Activated naive CD8-positive, alpha-beta T cell treated with anti-CD3 and anti-CD28 coated beads for 36 hours (primary cell): ENCODE measurements at regions not wholly inside any gene's neighbourhood (a gene's known extent, or its start where the extent isn't known, plus 50 kb on each side); places are given as distances from the start of the nearest gene placed in this dataset.
"Not testable (repeated sequence)": the region's sequence is repeated elsewhere in the genome, so short reads cannot be mapped to it uniquely, and the experiment has no call there.

ENCODE experiments used
- DNase-seq: peaks from one replicate; pipeline ENCODE4 v3.0.0; 2021
- H3K27ac Mint-ChIP-seq: one replicate; pipeline ENCODE4 v1.8.0; 2022; ENCODE audit warnings: mild to moderate bottlenecking, moderate library complexity, mixed read lengths
- H3K27me3 Mint-ChIP-seq: one replicate; pipeline ENCODE4 v1.8.0; 2022; ENCODE audit warnings: mild to moderate bottlenecking, mixed read lengths
- H3K36me3 Mint-ChIP-seq: one replicate; pipeline ENCODE4 v1.8.0; 2021; ENCODE audit warnings: mild to moderate bottlenecking, mixed read lengths
- H3K4me1 Mint-ChIP-seq: one replicate; pipeline ENCODE4 v1.8.0; 2021; ENCODE audit warnings: mixed read lengths
- H3K4me3 Mint-ChIP-seq: one replicate; pipeline ENCODE4 v1.8.0; 2022; ENCODE audit warnings: mild to moderate bottlenecking, moderate library complexity, mixed read lengths
- H3K9me3 Mint-ChIP-seq: one replicate; pipeline ENCODE4 v1.8.0; 2022; ENCODE audit warnings: mixed read lengths

DNA sequence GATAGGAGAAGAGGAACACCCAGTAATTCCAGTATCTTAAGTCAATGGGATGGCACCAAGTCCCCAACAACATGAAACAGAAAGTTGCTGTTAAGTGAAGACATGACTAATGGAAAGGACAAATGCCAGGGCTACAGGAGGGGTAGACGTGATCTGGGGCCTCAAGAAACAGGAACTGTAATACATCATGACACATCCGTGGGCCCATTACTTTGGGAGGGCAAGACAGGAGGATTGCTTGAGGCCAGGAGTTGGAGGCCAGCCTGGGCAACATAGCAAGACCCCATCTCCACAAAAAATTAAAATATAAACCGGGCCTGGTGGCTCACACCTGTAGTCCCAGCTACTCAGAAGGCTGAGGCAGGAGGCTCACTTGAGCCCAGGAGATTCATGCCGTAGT, 408.6 kb upstream of the PRKCQ start:
- Mint-ChIP-seq H3K27me3 (no peaks in the 10 kb centered on the region), H3K36me3 (no peaks in the 10 kb centered on the region), H3K4me1 (peaks cover 5% of the 10 kb centered on the region), H3K4me3 (no peak overlapping the region), H3K27ac (no peak overlapping the region), H3K9me3 (no peaks in the 10 kb centered on the region)
- DNase-seq, result no peak

DNA sequence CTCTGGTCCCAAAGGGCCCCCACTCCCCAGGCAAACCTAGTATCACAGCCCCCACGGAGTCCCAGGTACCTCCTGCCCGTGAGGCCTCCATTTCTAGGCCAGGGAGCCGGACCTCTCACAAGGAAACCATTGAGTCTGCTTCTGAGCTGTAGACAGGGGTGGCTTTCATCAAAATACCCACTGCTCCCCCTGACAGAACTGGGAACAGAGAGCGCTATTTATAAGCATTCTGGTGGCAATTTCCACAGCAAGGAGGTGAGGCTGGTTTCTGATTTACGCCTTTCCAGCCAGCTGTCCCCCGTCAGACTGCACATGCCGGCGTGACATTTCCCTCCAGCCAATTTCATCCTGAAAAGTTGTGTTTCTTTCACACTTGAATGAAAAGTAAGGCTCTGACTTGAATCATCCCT, 407.5 kb upstream of the PRKCQ start:
- H3K27me3 Mint-ChIP-seq, result no peaks in the 10 kb centered on the region
- peaks cover 5% of the 10 kb centered on the region for H3K4me1 Mint-ChIP-seq
- no peaks in the 10 kb centered on the region for H3K9me3 Mint-ChIP-seq
- no peak overlapping the region for H3K27ac Mint-ChIP-seq
- no peaks in the 10 kb centered on the region for H3K36me3 Mint-ChIP-seq
- H3K4me3 Mint-ChIP-seq, result no peak overlapping the region
- DNase-seq, result no peak

DNA sequence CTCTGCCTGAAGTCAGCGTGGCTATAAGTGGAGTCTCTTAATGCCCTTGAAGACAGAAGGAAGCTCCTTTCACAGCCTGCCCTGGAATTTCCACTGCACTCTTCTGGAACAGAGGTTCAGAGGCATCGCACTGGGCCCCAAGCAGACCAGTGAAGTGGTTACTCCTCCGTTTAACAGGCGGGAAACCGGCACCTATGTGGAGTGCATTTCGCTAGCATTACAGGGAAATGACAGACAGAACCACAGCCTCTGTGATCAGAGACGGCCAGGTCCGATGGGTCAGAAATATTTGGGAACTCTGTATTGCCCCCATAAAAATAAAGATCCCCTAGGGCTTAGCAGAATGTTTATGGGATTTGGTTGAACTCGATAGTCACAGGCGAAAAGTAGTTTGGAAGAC, 406.9 kb upstream of the PRKCQ start:
- Mint-ChIP-seq H3K36me3 (no peaks in the 10 kb centered on the region), H3K9me3 (no peaks in the 10 kb centered on the region), H3K4me1 (peaks cover 5% of the 10 kb centered on the region), H3K27ac (no peak overlapping the region), H3K4me3 (no peak overlapping the region), H3K27me3 (no peaks in the 10 kb centered on the region)
- DNase-seq, result no peak

DNA sequence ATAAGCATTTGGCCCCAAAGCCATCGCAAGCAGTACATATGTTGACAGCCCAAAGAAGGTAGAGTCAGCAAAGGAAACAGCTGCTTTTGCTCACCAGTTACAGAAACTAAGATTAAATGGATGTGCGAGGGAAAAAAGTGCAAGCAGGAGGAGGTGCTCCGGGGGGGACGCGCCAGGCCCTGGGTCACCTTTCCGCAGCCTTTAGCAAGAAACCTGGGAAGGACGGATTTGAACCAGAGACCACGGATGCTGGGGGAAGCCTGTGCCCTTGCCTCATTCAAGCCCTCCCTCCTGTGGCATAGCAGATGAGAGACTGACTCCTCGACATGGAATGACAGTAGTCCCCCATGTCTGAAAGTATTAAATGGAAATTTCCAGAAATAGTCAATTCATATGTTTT, 405.6 kb upstream of the PRKCQ start:
- Mint-ChIP-seq H3K27me3 (peaks cover 9% of the 10 kb centered on the region), H3K36me3 (no peaks in the 10 kb centered on the region), H3K4me3 (no peak overlapping the region), H3K4me1 (peaks cover 5% of the 10 kb centered on the region), H3K9me3 (no peaks in the 10 kb centered on the region), H3K27ac (no peak overlapping the region)
- no peak for DNase-seq

DNA sequence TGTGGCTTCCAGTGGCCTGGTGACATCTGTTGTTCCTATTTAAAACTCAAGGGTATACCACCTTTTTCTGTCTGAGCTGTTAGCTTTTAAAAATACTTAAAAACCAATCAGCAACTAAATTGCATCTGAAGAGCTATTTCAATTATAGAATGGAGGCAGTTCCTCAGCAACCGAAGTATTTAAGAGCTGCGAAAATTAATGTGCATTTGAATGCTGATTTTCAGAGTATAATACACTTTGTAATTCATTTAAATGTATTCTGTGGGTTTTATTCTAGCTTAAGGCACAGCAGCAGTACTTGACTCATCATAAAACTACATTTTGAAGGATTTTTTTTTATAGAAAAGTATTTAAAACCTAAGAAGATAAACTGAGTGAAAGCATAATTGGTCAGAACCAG, 404.9 kb upstream of the PRKCQ start:
- no peak overlapping the region for H3K27ac Mint-ChIP-seq
- H3K9me3 Mint-ChIP-seq, result no peaks in the 10 kb centered on the region
- H3K4me1 Mint-ChIP-seq, result peaks cover 8% of the 10 kb centered on the region
- no peak for DNase-seq
- H3K27me3 Mint-ChIP-seq, result peaks cover 9% of the 10 kb centered on the region
- no peaks in the 10 kb centered on the region for H3K36me3 Mint-ChIP-seq
- H3K4me3 Mint-ChIP-seq, result no peak overlapping the region

DNA sequence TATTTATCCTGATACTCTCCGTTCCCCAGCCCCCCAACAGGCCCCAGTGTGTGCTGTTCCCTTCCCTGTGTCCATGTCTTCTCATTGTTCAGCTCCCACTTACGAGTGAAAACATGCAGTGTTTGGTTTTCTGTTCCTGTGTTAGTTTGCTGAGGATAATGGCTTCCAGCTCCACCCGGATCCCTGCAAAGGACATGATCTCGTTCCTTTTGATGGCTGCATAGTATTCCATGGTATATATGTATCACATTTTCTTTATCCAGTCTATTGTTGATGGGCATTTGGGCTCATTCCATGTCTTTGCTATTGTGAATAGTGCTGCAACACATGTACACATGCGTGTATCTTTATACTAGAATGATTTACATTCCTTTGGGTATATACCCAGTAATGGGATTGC, 403.9 kb upstream of the PRKCQ start:
- not testable (repeated sequence) for H3K27ac Mint-ChIP-seq, DNase-seq, H3K4me1 Mint-ChIP-seq, H3K4me3 Mint-ChIP-seq, H3K36me3 Mint-ChIP-seq, H3K9me3 Mint-ChIP-seq
- peaks cover 16% of the 10 kb centered on the region for H3K27me3 Mint-ChIP-seq

DNA sequence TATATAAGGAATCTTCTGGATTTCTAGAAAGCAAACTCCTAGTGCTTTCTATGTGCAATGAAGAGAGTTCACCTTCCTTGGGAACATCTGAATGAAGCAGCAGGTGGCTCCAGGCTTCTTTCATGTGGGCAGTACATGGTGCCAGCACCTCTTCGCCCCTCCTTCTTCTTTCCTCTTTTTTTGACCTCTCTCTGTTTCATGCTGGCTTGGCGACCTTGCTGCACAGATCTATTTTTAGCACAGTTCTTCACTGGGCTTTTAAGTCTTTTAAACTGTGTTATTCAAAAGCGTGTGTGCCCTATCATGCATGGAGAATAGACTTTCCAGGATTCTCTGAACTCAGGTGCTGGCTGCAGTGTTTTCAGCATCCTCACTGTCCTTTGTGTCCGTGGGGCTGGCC, 400.3 kb upstream of the PRKCQ start:
- Mint-ChIP-seq H3K4me3 (no peak overlapping the region), H3K4me1 (peaks cover 3% of the 10 kb centered on the region)

DNA sequence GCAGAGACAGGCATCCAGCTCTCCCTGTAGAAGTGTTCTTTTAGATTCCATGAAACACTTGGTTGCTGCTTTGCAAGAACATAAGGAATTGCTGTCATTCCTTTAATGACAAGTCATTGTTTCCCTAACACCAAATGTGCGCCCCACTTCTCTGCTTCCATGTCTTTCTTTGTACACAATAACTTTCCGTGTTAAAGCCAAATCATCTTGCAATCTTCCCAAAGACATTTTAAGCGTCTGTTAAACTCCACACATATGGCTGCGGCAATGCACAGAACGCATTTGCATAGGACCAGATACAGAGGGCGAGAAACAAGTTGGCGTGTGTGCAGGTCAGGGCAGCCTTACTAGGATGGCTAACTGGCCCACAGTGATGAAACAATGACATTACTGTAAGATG, 399.3 kb upstream of the PRKCQ start:
- Mint-ChIP-seq H3K4me1 (peaks cover 5% of the 10 kb centered on the region), H3K27me3 (peaks cover 22% of the 10 kb centered on the region), H3K36me3 (no peaks in the 10 kb centered on the region), H3K9me3 (peaks cover 2% of the 10 kb centered on the region), H3K27ac (no peak overlapping the region), H3K4me3 (no peak overlapping the region)
- DNase-seq, result no peak

More for the DNA sequence above, 400.3 kb upstream of the PRKCQ start:
- Mint-ChIP-seq H3K27ac (no peak overlapping the region), H3K27me3 (peaks cover 20% of the 10 kb centered on the region), H3K9me3 (peaks cover 2% of the 10 kb centered on the region), H3K36me3 (no peaks in the 10 kb centered on the region)
- DNase-seq, result no peak

DNA sequence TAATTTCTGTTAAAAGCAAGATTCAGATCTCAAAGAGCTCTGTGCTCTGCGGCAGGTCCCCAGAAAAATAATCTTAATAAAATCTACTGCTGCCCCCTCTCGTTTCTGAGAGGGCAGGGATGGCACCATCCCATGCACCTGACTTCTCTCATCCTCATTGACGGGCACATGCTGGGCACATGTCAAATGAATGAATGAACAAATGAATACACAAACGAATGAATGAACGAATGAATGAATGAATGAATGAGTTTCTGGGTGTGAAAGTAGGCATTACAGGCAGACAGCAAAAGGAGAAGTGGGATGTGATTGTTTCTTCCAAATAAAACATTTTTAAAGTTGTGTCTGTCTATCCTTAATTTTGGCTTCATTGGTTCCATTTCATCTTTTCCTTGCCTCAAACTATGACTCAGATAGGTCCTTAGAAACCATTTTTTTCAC, 398.1 kb upstream of the PRKCQ start:
- no peak for DNase-seq
- Mint-ChIP-seq H3K27ac (no peak overlapping the region), H3K4me1 (peaks cover 13% of the 10 kb centered on the region), H3K9me3 (peaks cover 2% of the 10 kb centered on the region), H3K27me3 (peaks cover 24% of the 10 kb centered on the region), H3K4me3 (no peak overlapping the region), H3K36me3 (no peaks in the 10 kb centered on the region)

DNA sequence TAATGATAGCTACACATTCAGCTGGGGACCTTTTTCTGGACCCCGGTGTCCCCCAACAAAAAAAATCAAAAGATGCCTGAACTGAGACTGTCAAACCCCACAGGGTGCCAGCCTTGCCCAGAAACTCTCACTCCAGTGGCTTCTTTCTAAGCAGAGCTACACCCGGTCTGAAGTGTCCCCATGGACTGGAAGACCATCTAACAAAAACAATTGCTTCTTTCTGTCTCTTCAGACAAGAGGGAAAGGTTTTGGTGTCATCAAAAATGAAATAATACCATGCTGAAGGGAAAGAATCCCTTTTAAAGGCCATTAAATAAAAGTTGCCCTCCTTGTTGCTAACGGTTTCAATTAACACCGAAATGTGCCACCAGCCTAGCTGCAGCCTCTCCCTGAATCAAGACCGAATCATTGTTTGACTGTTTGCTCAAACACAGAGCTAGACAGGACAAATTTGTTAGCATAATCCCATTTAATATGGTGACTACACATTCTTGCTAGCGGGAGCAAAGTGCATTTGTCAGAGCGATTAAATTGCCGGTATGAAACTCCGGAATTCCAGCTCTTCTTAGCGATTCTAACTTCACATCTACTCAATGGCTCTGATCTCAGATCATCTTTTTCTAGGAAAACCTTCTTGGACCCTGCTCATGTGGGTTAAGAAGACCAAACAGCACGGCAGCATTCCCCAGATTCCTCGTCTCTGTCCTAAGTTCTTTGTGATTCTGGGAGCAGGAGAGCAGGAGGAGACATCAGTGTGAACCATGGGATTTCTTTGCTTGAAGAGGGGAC, 397.5 kb upstream of the PRKCQ start:
- H3K27me3 Mint-ChIP-seq, result peaks cover 24% of the 10 kb centered on the region
- H3K27ac Mint-ChIP-seq, result no peak overlapping the region
- no peak for DNase-seq
- peaks cover 2% of the 10 kb centered on the region for H3K9me3 Mint-ChIP-seq
- H3K4me1 Mint-ChIP-seq, result peaks cover 13% of the 10 kb centered on the region
- no peak overlapping the region for H3K4me3 Mint-ChIP-seq
- no peaks in the 10 kb centered on the region for H3K36me3 Mint-ChIP-seq

DNA sequence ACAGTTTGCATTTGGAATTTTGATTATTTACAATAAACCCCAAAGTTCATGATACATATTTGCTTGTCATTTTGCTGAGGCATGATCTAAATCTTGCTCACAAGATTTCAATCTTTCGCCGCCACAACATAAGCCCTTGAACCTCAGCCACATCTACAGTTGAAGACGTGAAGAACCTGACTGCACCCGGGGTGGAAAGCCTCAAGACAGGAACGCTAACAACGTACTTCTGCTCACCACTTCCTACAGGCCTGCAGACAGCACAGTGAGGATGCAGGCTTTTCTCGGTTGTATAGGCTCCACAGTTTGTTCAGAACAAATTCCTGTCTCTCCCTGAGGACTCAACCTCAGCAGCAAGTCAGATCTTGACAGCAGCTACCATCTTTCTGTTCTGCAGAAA, 393.8 kb upstream of the PRKCQ start:
- Mint-ChIP-seq H3K4me1 (peaks cover 10% of the 10 kb centered on the region), H3K27ac (no peak overlapping the region), H3K27me3 (peaks cover 15% of the 10 kb centered on the region), H3K4me3 (no peak overlapping the region), H3K9me3 (peaks cover 2% of the 10 kb centered on the region), H3K36me3 (no peaks in the 10 kb centered on the region)
- no peak for DNase-seq

DNA sequence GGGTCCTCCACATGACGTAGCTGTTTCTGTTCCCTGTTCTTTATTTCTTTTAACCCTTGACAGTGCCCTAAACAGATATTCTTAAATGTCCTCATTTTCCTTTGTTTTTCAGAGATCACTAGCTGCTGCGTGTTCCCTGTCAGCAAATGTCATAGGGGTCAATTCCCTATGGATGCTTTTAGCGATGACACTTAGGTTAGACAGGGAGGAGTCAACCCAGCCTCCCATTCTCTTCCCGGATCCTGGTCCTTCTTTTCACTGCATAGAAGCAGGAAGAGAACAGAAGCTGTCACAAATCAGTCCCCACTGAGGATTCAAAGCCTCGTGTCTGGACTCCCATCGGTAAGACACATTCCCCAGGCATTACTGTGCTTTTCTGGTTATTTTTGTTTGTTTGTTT, 392.1 kb upstream of the PRKCQ start:
- Mint-ChIP-seq H3K4me3 (no peak overlapping the region), H3K36me3 (no peaks in the 10 kb centered on the region), H3K9me3 (peaks cover 3% of the 10 kb centered on the region), H3K4me1 (peaks cover 10% of the 10 kb centered on the region), H3K27ac (no peak overlapping the region), H3K27me3 (peaks cover 17% of the 10 kb centered on the region)
- no peak for DNase-seq

DNA sequence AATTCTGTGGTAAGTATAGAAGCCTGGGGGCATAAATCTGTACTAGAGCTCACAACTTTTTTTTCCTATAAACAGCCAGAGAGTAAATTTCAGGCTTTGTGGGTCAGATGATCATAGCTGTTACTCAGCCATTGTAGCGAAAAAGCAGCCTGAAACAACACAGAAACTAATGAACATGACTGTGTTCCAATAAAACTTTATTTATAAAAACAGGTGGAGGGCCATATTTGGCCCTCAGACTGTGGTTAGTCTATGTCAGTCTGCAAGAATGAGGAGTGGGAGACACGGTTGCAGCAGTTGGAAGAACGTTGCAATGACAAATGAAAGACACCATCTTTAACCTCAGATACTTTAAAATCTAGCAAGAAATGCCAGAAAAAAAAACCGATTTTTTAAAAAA, 389.6 kb upstream of the PRKCQ start:
- peaks cover 10% of the 10 kb centered on the region for H3K4me1 Mint-ChIP-seq
- no peak for DNase-seq

DNA sequence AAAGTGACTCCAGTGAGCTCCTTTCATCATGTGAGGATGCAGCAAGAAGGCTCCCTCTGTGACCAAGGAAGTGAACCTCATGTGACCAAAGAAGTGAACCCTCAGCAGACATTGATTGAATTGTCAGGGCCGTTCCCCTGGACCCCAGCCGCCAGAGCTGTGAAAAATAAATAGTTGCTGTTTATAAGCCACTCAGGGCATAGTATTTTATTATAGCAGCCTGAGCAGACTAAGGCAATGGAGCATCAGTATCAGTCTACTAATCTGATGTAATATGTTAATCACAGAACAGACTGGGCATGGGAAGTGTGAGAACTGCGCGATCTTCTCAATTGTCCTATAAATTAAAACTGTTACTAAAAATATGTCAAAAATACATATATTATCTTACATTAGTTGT, 384.5 kb upstream of the PRKCQ start:
- DNase-seq, result no peak
- H3K4me1 Mint-ChIP-seq, result no peaks in the 10 kb centered on the region
- H3K27me3 Mint-ChIP-seq, result peaks cover 17% of the 10 kb centered on the region
- no peaks in the 10 kb centered on the region for H3K36me3 Mint-ChIP-seq
- H3K9me3 Mint-ChIP-seq, result peaks cover 1% of the 10 kb centered on the region
- no peak overlapping the region for H3K4me3 Mint-ChIP-seq
- no peak overlapping the region for H3K27ac Mint-ChIP-seq

More for the DNA sequence above, 389.6 kb upstream of the PRKCQ start:
- Mint-ChIP-seq H3K4me3 (no peak overlapping the region), H3K9me3 (peaks cover 1% of the 10 kb centered on the region), H3K36me3 (no peaks in the 10 kb centered on the region), H3K27me3 (peaks cover 21% of the 10 kb centered on the region), H3K27ac (no peak overlapping the region)

DNA sequence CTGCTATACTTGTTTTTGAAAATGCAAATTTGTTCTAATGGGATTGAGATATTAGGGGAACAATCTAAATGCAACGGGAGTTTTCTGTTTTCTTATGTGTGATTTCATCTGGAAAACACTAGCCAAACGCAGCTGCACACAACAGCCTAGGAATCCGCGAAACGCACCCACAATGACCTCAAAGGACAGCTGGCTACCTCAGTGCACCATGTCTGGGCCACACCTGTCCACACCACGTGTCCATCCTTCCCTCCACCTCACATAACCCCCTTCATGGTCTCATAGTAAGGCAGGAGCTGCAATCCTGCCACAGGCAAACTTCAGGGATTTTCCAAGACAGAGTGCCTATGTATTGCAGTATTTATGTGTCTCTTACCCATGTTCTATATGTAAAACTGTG, 382.5 kb upstream of the PRKCQ start:
- Mint-ChIP-seq H3K27me3 (peaks cover 10% of the 10 kb centered on the region), H3K4me3 (no peak overlapping the region), H3K9me3 (no peaks in the 10 kb centered on the region), H3K4me1 (peaks cover 10% of the 10 kb centered on the region), H3K27ac (no peak overlapping the region), H3K36me3 (no peaks in the 10 kb centered on the region)
- no peak for DNase-seq

DNA sequence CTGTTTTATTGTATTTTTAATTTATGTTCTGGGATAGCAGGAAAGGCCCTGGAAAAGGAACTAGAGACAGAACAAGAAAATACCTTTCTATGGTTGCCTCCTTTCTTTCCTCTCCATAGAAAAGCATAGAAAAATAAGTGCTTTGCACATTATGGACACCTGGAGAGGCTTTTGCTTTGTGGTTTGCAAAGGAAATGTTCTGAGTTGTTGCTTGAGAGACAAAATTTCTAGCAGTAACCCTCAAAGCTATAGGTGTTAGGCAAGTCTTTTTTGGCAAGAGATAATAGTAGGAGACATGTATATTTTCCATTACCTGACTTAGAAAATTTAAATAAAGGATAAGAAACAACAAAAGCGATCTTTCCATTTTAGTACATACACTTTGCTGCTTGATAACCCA, 378.6 kb upstream of the PRKCQ start:
- H3K4me3 Mint-ChIP-seq, result no peak overlapping the region
- no peak overlapping the region for H3K27ac Mint-ChIP-seq
- peaks cover 6% of the 10 kb centered on the region for H3K27me3 Mint-ChIP-seq
- peaks cover 10% of the 10 kb centered on the region for H3K4me1 Mint-ChIP-seq
- DNase-seq, result no peak
- no peaks in the 10 kb centered on the region for H3K36me3 Mint-ChIP-seq
- no peaks in the 10 kb centered on the region for H3K9me3 Mint-ChIP-seq
